NCI-H82 (cell line): ENCODE measurements at regions not wholly inside any gene's neighbourhood (a gene's known extent, or its start where the extent isn't known, plus 50 kb on each side); places are given as distances from the start of the nearest gene placed in this dataset.
"Not testable (repeated sequence)": the region's sequence is repeated elsewhere in the genome, so short reads cannot be mapped to it uniquely, and the experiment has no call there.

Experiments used
- DNase-seq: peaks from one replicate; lab custom pipeline; 2025; lab: John Stamatoyannopoulos, UW

GRCh38 chr13:37997641-37998040 lies 128.1 kb upstream of the TRPC4 start:
- DNase-seq: no peak

- no peak for DNase-seq
Measured at GRCh38 chr13:37995092-37995491, 125.5 kb upstream of the TRPC4 start.

DNA sequence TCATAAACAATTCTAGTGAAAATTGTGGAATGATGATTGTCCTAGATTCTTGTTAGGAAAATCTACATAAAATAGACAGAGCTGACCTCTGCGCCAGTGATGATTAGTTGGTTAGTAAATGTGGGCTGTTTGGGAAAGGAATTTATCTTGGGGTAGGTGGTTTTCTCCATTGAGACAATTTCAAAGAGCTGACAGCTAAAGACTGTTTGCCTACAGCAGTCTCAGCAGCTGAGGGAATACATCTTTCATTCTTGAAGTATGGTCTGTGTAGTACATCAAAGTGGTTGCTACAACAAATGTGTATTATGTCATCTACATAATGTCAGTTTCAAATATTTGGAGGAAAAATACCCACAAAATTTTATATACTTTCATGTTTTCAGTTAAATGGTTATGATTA lies 117.2 kb upstream of the TRPC4 start:
- DNase-seq: no peak

DNA sequence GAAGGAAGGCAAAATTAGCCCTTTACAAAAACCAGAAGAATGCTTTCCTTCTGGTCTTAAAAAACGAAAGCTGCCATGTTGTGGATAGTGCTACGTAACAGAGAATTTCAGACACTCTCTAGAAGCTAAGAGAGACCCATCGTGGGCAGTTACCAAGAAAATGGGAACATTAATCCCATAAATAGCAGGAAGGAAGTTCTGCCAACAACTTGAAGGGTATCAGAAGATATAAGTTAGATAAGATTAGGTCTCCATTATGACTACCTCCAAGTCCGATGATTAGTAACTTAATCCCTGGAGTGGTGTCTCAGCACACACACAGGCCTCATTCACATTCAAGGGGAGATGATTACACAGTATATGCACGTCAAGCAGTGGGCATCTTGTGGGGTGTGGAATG lies 115.7 kb upstream of the TRPC4 start:
- DNase-seq: peak; percentile 31

- peak; percentile 60 for DNase-seq
Measured at GRCh38 chr13:37984357-37984756, 114.8 kb upstream of the TRPC4 start.

DNA sequence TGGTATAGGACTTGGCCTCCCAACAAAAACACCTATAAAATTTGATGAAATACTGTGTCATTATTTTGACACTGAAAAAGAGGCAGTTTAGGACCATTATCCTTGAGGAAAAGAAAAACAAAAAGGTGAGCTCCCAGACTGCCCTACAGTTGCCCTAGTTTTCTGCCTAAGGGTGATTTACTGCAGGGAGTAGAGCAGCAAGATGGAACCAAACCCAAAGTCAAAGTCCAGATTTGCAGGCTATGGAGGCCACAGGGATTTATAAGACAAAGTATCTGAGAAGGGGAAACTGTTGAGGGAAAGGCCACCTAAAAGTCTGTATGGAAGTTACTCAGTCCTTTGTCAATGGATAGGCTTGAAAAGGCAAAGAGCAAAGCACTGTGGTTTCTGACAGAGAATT lies 112.4 kb upstream of the TRPC4 start:
- no peak for DNase-seq

DNA sequence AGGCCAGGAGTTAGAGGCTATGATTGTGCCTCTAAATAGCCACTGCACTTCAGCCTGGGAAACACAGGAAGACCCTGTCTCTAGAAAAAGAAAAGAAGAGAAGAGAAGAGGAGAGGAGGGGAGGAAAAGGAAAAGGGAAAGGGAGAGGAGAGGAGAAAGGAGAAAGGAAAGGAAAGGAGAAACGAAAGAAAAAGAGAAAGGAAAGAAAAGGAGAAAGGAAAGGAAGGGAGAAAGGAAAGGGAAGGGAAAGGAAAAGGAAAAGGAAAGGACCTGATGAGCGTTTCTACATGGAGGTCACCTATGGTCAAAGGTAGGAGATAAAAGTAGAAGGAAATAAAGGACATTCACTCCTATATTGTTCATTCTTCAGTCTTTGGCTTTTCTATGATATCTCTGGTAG lies 109.1 kb upstream of the TRPC4 start:
- DNase-seq: no peak

DNA sequence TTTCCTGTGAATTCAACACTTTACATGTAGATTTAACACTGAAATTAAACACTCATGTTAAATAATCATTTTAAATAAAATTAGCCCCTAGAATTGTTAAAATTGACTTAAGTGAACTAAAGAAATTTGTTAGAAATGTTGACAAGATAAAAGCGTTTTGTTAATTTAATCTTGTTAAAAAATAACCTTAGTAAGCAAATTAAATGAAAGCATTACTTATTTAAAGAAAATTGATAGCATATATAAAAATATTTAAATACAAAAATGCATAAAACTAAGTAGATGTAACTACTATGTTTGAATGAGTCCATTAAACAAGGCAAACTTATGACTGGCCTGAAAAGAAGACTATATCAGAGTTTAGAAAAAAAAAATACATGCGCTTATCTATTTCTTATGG lies 99.0 kb upstream of the TRPC4 start:
- DNase-seq: no peak

GRCh38 chr13:37966266-37966665 lies 96.7 kb upstream of the TRPC4 start:
- no peak for DNase-seq

- peak; percentile 5 for DNase-seq
Measured at GRCh38 chr13:37960427-37960826, 90.9 kb upstream of the TRPC4 start.

DNA sequence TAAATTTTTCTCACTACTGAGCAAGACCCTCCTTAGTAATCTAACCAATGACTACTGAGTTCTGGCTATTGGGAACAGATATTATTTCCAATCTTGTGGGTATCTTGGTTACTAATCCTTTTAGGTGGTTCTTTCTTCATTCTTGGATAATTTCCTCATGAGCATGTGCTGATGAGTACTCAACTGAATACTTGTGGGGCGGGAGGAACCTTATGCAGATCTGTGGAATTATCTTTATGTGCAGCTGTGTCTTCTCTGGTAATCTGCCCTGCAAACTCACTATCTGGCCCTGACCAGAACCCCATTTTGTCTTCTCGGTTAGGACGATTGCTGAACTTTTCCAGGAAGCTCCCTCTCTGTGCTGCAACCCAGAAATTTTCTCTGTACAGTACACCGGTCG lies 89.7 kb upstream of the TRPC4 start:
- DNase-seq: peak; percentile 52

GRCh38 chr13:37956536-37956935 lies 87.0 kb upstream of the TRPC4 start:
- no peak for DNase-seq

- DNase-seq: not testable (repeated sequence)
Measured at GRCh38 chr13:37954597-37954996, 85.0 kb upstream of the TRPC4 start.

DNA sequence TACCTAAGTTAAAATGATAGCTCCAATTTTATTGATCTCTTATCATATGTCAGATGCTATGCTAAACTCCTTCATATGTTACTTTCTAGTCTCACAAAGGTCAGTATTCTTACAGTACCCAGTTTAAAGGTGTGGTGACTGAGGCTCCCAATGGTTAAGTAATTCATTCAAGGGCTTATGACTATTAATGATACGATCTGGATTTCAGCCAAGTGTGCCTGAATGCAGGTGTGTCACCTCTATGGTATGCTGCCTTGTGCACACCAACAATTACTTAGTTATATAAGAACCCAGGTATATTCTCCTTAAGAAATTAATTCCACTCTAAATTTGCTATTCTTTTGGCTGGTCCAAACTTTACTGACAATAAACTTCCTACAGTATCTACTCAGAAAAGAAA lies 84.6 kb upstream of the TRPC4 start:
- peak; percentile 25 for DNase-seq

- peak; percentile 23 for DNase-seq
Measured at GRCh38 chr13:37953696-37954095, 84.1 kb upstream of the TRPC4 start.

DNA sequence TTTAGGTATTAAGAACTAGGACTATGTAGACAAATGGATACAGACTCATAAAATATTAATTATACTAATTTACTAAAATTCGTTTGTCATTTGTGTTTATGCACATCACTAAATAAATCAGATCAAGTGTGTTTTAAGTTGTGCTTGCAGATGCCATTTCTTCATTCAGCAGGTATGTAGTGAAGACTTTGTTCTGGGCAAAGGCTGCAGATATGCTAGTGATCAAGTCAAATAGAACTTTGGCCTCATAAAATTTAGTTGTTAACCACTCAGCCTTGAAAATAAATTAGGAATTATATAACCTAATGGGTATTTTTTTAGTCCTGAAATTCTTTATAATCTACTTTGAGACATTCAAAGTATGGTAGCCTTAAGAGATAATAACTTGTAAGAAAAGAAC lies 80.4 kb upstream of the TRPC4 start:
- no peak for DNase-seq

GRCh38 chr13:37947419-37948140 lies 78.0 kb upstream of the TRPC4 start:
- no peak for DNase-seq

GRCh38 chr13:37945651-37946575 lies 76.3 kb upstream of the TRPC4 start:
- no peak for DNase-seq

- no peak for DNase-seq
Measured at GRCh38 chr13:37944869-37945442, 75.4 kb upstream of the TRPC4 start.

- DNase-seq: no peak
Measured at GRCh38 chr13:37944081-37944868, 74.7 kb upstream of the TRPC4 start.

DNA sequence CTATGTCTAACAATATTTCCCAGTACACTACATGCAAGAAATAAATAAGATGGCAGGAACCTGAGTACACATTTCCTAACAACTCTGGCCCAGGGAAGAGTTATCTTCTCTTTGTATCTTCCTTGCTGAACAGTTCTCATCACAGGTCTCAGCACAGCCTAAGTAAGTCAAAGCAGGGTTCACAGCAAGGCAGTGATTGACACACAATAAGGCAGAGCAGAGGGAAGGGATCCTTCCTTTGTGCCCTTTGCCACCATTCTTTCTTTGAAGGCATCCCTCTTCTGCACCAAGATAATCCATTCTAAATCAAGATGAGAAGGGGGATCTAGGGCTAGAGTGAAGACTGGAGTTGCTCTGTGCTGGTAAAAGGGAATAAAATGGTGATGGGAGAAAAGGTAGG lies 73.4 kb upstream of the TRPC4 start:
- DNase-seq: no peak
